Suprapubic skin (tissue), 4 donors: ENCODE measurements at regions not wholly inside any gene's neighbourhood (a gene's known extent, or its start where the extent isn't known, plus 50 kb on each side); places are given as distances from the start of the nearest gene placed in this dataset.

Experiments
- DNase-seq, 2 donors: peaks; one replicate each; pipeline ENCODE4 v3.0.0-alpha.2; 2019; ENCODE audit warnings: low spot score in 2 of 2
- H3K27ac ChIP-seq: fragments of 200-600 bp; sonication (generic); one replicate; pipeline ENCODE4 v1.5.1; 2019
- H3K27me3 ChIP-seq: fragments of 200-600 bp; sonication (generic); one replicate; pipeline ENCODE4 v1.5.1; 2019
- H3K36me3 ChIP-seq: fragments of 200-600 bp; sonication (generic); one replicate; pipeline ENCODE4 v1.5.1; 2019
- H3K4me1 ChIP-seq: fragments of 200-600 bp; sonication (generic); one replicate; pipeline ENCODE4 v1.5.1; 2019
- H3K4me3 ChIP-seq: fragments of 200-600 bp; sonication (generic); one replicate; pipeline ENCODE4 v1.5.1; 2019; ENCODE audit warnings: mild to moderate bottlenecking
- H3K9me3 ChIP-seq: fragments of 200-600 bp; sonication (generic); one replicate; pipeline ENCODE4 v1.5.1; 2019
- EP300 ChIP-seq: sonication (generic); formaldehyde crosslinking; IDR thresholded peaks from one replicate; pipeline ENCODE4 v1.6.1; 2017; ENCODE audit warnings: antibody characterized with exemption
- POLR2A ChIP-seq, 2 donors: fragments of 450-650 bp; IDR thresholded peaks; one replicate each; pipeline ENCODE4 v1.6.1; 2017; ENCODE audit warnings: antibody characterized with exemption in 2 of 2, mild to moderate bottlenecking in 2 of 2, moderate library complexity in 2 of 2
- POLR2AphosphoS5 ChIP-seq, 3 donors: sonication (generic); formaldehyde crosslinking; IDR thresholded peaks; one replicate each; pipeline ENCODE4 v1.6.1; 2017; ENCODE audit warnings: antibody characterized with exemption in 3 of 3
- WGBS: methylation state at CpG from one replicate; pipeline ENCODE4 v1.1.5; 2018; 5-methylcytosine and 5-hydroxymethylcytosine counted together
- TF ChIP-seq, protein P1 (sequence below), 2 donors: fragments of 200-600 bp in 1 of 2; fragments of 450-650 bp in 1 of 2; sonication (generic) in 1 of 2; IDR thresholded peaks; one replicate each; pipeline ENCODE4 v1.5.1; 2016 to 2019; ENCODE audit warnings: antibody characterized with exemption in 2 of 2, mild to moderate bottlenecking in 1 of 2, moderate library complexity in 1 of 2

DNA sequence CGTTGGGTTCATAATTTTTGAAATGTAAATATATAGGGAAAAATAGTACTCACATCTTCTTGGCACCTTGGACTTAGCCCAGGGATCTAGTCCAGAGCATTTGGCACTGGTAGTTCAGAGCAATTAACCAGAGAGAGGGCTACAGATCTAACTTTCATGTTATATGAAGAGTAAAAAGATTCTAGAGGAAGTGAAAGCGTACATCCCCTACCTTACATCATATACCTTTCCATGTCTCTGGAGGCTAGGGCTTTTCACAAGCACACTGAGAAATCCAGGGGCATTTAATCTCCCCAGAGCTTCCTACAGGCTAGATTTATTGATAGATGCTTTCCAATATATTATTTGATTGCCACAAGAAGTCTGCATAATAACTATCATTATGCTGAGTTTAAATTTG is 687.5 kb upstream of the FBXO33 start:
- Histone ChIP-seq H3K4me1 (no peaks in the 10 kb centered on the region), H3K4me3 (no peak overlapping the region), H3K27me3 (no peaks in the 10 kb centered on the region), H3K9me3 (no peaks in the 10 kb centered on the region), H3K27ac (no peak overlapping the region), H3K36me3 (no peaks in the 10 kb centered on the region)
- TF ChIP-seq POLR2AphosphoS5 (IDR thresholded peaks at IDR 0.05) (no peak), EP300 (no peak), POLR2A (IDR thresholded peaks at IDR 0.05) (no peak)
- TF ChIP-seq, protein P1, sequence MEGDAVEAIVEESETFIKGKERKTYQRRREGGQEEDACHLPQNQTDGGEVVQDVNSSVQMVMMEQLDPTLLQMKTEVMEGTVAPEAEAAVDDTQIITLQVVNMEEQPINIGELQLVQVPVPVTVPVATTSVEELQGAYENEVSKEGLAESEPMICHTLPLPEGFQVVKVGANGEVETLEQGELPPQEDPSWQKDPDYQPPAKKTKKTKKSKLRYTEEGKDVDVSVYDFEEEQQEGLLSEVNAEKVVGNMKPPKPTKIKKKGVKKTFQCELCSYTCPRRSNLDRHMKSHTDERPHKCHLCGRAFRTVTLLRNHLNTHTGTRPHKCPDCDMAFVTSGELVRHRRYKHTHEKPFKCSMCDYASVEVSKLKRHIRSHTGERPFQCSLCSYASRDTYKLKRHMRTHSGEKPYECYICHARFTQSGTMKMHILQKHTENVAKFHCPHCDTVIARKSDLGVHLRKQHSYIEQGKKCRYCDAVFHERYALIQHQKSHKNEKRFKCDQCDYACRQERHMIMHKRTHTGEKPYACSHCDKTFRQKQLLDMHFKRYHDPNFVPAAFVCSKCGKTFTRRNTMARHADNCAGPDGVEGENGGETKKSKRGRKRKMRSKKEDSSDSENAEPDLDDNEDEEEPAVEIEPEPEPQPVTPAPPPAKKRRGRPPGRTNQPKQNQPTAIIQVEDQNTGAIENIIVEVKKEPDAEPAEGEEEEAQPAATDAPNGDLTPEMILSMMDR (IDR thresholded peaks at IDR 0.05): no peak
- WGBS: 71% methylated on average over 2 of the region's 2 CpGs
- no peak for DNase-seq

DNA sequence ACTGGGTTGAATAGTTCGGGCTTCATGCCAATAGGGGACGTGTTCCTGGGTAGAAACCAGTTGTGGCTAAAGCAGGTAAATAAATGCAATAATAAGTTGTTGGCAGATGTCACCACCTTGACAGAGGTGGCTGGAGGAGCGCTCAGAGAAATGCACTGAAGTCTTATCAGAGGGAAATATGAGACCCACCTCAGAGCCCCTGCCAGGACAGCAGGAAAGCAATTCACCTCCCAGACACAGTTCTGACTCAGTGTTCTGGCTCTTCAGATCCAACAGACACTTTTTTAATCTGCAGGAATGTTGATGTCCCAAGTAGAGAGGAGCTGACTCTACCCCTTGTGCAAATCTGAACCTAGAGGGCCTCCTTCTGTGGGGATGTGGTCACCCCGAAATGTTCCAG is 687.1 kb upstream of the FBXO33 start:
- no peak for DNase-seq
- H3K4me1 ChIP-seq: no peaks in the 10 kb centered on the region
- no peaks in the 10 kb centered on the region for H3K9me3 ChIP-seq
- H3K27ac ChIP-seq: no peak overlapping the region
- H3K4me3 ChIP-seq: no peak overlapping the region
- 75% methylated on average over 4 of the region's 4 CpGs for WGBS
- no peak for TF ChIP-seq EP300
- TF ChIP-seq, protein P1 (IDR thresholded peaks at IDR 0.05): no peak
- no peak for TF ChIP-seq POLR2A (IDR thresholded peaks at IDR 0.05)
- no peak for TF ChIP-seq POLR2AphosphoS5 (IDR thresholded peaks at IDR 0.05)
- no peaks in the 10 kb centered on the region for H3K36me3 ChIP-seq
- H3K27me3 ChIP-seq: no peaks in the 10 kb centered on the region

DNA sequence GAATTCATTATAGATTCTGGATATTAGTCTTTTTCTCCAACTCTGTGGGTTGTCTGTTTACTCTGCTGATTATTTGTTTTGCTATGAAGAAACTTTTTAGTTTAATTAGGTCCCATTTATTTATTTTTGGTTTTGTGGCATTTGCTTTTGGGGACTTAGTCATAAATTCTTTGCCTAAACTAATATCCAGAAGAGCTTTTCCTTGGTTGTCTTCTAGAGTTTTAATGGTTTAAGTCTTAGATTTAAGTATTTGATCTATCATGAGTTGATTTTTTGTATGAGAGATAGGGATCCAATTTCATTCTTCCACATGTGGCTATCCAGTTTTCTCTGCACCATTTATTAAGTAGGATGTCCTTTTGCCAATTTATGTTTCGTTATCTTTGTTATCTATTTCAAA is 683.4 kb upstream of the FBXO33 start:
- H3K27me3 ChIP-seq: no peaks in the 10 kb centered on the region
- no peak overlapping the region for H3K4me3 ChIP-seq
- no peaks in the 10 kb centered on the region for H3K4me1 ChIP-seq
- no peaks in the 10 kb centered on the region for H3K36me3 ChIP-seq
- WGBS: 97% methylated on average over 1 of the region's 1 CpG
- no peak overlapping the region for H3K27ac ChIP-seq
- TF ChIP-seq, protein P1 (IDR thresholded peaks at IDR 0.05): no peak
- TF ChIP-seq POLR2A (IDR thresholded peaks at IDR 0.05) (no peak), EP300 (no peak), POLR2AphosphoS5 (IDR thresholded peaks at IDR 0.05) (no peak)
- no peaks in the 10 kb centered on the region for H3K9me3 ChIP-seq
- DNase-seq: no peak

DNA sequence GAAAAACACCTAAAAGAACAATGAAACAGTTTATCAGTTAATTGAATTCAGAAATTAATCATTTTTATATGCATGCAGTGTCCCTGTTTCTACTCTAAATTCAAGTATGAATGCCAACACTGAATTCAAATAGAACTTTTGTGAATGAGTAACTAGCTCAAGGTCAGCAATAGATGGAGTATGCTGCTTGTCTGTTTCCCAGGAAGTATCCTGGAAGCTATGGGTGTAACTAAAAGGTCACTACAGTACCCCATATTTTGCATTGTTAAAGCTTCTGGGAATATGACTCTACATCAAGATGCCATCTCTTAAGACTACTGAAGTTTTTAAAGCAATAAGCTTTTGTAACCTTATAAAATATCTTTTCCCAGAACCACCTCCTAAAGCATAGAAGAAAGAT is 681.4 kb upstream of the FBXO33 start:
- no peaks in the 10 kb centered on the region for H3K36me3 ChIP-seq
- no peak overlapping the region for H3K27ac ChIP-seq
- TF ChIP-seq, protein P1 (IDR thresholded peaks at IDR 0.05): no peak
- TF ChIP-seq POLR2AphosphoS5 (IDR thresholded peaks at IDR 0.05): no peak
- TF ChIP-seq POLR2A (IDR thresholded peaks at IDR 0.05): no peak
- no peak for TF ChIP-seq EP300
- no peak overlapping the region for H3K4me3 ChIP-seq
- no peaks in the 10 kb centered on the region for H3K27me3 ChIP-seq
- no peaks in the 10 kb centered on the region for H3K4me1 ChIP-seq
- no peaks in the 10 kb centered on the region for H3K9me3 ChIP-seq
- no peak for DNase-seq

DNA sequence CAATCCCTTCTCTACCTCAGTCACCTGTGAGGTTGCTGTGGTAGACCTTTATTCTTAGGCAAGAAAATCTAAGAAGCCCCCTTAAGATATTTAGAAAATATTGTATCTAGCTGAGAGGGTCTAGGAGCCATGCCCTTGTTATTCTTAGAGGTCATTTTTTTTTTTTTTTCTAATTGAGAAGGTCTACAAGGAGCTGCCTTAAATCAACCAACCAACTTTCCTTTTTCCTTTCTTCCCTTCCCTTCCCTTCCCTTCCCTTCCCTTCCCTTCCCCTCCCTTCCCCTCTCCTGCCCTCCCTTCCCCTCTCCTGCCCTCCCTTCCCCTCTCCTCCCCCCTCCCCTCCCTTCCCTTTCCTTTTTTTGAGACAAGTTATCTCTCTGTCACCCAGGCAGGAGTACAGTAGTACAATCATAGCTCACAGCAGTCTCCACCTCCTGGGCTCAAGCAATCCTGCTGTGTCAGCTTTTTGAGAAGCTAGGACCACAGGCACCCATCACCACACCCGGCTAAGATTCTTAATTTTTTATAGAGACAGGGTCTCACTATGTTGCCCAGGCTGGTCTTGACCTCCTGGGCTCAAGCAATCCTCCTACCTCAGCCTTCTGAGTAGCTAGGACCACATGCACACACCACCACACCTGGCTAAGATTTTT is 668.4 kb upstream of the FBXO33 start:
- Histone ChIP-seq H3K27ac (no peak overlapping the region), H3K4me1 (no peaks in the 10 kb centered on the region), H3K4me3 (no peak overlapping the region), H3K27me3 (no peaks in the 10 kb centered on the region), H3K9me3 (no peaks in the 10 kb centered on the region), H3K36me3 (no peaks in the 10 kb centered on the region)
- DNase-seq: no peak
- WGBS: 95% methylated on average over 1 of the region's 1 CpG
- TF ChIP-seq, protein P1 (IDR thresholded peaks at IDR 0.05): no peak
- TF ChIP-seq POLR2AphosphoS5 (IDR thresholded peaks at IDR 0.05) (no peak), EP300 (no peak), POLR2A (IDR thresholded peaks at IDR 0.05) (no peak)
